Esophagus muscularis mucosa (tissue), 4 donors: ENCODE measurements at regions not wholly inside any gene's neighbourhood (a gene's known extent, or its start where the extent isn't known, plus 50 kb on each side); places are given as distances from the start of the nearest gene placed in this dataset.

Experiments used
- DNase-seq: peaks from one replicate; pipeline ENCODE4 v3.0.0-alpha.2; 2017; ENCODE audit errors: extremely low spot score
- H3K27ac ChIP-seq, 4 donors: fragments of 200-600 bp; sonication (generic); replicated peaks in 1 of 4; 1 replicate in 3 of 4; 2 replicates in 1 of 4; pipeline ENCODE4 v1.5.1; 2016 to 2019; ENCODE audit warnings: mild to moderate bottlenecking in 1 of 4
- H3K27me3 ChIP-seq, 4 donors: fragments of 200-600 bp; sonication (generic); one replicate each; pipeline versions ENCODE4 v1.5.1 to v1.6.0; 2016 to 2019
- H3K36me3 ChIP-seq, 4 donors: fragments of 200-600 bp; sonication (generic); one replicate each; pipeline ENCODE4 v1.5.1; 2016 to 2019
- H3K4me1 ChIP-seq, 4 donors: fragments of 200-600 bp; sonication (generic); one replicate each; pipeline ENCODE4 v1.5.1; 2016 to 2019
- H3K4me3 ChIP-seq, 4 donors: fragments of 200-600 bp; sonication (generic); 1 replicate in 2 of 4; 2 replicates in 2 of 4; pipeline ENCODE4 v1.5.1; 2016 to 2019; ENCODE audit warnings: mild to moderate bottlenecking in 4 of 4, moderate library complexity in 1 of 4
- H3K9me3 ChIP-seq, 4 donors: fragments of 200-600 bp; sonication (generic); 1 replicate in 3 of 4; 2 replicates in 1 of 4; pipeline ENCODE4 v1.5.1; 2016 to 2019
- EP300 ChIP-seq: sonication (generic); formaldehyde crosslinking; IDR thresholded peaks from one replicate; pipeline ENCODE4 v1.6.1; 2017; ENCODE audit warnings: antibody characterized with exemption
- POLR2A ChIP-seq: fragments of 450-650 bp; IDR thresholded peaks from one replicate; pipeline ENCODE4 v1.6.1; 2017; ENCODE audit warnings: antibody characterized with exemption, moderate library complexity, mild to moderate bottlenecking, low read depth
- POLR2AphosphoS5 ChIP-seq, 2 donors: sonication (generic); formaldehyde crosslinking; IDR thresholded peaks; one replicate each; pipeline ENCODE4 v1.6.1; 2017; ENCODE audit warnings: antibody characterized with exemption in 2 of 2
- WGBS: methylation state at CpG from one replicate; pipeline ENCODE4 v1.1.5; 2018; 5-methylcytosine and 5-hydroxymethylcytosine counted together
- intact Hi-C: fragments of 100-400 bp; cut with DNase I; formaldehyde crosslinking; loops from one replicate; pipeline ENCODE4 v1.15.1; 2023
- TF ChIP-seq, protein P1 (sequence below), 3 experiments: fragments of 200-600 bp in 2 of 3; fragments of 450-650 bp in 1 of 3; sonication (generic) in 2 of 3; IDR thresholded peaks; one replicate each; pipeline ENCODE4 v1.5.1; 2017 to 2019; ENCODE audit warnings: antibody characterized with exemption in 3 of 3, mild to moderate bottlenecking in 2 of 3, moderate library complexity in 1 of 3

DNA sequence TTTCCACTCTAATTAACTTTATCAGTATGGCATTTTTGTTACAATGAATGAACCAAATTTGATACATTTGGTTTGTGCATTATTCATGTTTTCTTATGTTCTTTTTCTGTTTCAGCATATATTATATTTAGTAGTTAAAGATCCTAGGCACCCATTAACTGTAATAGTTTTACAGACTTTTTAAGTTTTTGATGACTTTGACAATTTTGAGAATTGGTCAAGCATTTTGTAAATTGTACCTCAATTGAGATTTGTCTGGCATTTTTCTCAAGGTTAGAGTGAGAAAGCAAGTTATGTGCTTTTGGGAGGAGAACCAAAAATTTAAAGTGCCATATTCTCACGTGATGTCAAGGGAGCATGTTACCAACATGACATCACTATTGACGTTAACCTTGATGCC lies 1019.2 kb downstream of the CDH11 start:
- Histone ChIP-seq H3K36me3 (no peaks in the 10 kb centered on the region), H3K4me1 (no peaks in the 10 kb centered on the region), H3K9me3 (no peaks in the 10 kb centered on the region), H3K27me3 (no peaks in the 10 kb centered on the region), H3K4me3 (no peak overlapping the region), H3K27ac (no peak overlapping the region)
- no peak for TF ChIP-seq POLR2A
- TF ChIP-seq, protein P1, sequence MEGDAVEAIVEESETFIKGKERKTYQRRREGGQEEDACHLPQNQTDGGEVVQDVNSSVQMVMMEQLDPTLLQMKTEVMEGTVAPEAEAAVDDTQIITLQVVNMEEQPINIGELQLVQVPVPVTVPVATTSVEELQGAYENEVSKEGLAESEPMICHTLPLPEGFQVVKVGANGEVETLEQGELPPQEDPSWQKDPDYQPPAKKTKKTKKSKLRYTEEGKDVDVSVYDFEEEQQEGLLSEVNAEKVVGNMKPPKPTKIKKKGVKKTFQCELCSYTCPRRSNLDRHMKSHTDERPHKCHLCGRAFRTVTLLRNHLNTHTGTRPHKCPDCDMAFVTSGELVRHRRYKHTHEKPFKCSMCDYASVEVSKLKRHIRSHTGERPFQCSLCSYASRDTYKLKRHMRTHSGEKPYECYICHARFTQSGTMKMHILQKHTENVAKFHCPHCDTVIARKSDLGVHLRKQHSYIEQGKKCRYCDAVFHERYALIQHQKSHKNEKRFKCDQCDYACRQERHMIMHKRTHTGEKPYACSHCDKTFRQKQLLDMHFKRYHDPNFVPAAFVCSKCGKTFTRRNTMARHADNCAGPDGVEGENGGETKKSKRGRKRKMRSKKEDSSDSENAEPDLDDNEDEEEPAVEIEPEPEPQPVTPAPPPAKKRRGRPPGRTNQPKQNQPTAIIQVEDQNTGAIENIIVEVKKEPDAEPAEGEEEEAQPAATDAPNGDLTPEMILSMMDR (IDR thresholded peaks at IDR 0.05), result no peak
- no peak for TF ChIP-seq POLR2AphosphoS5 (IDR thresholded peaks at IDR 0.05)
- DNase-seq, result no peak
- WGBS, result 68% methylated on average over 2 of the region's 2 CpGs
- intact Hi-C loops, result no loop called here

DNA sequence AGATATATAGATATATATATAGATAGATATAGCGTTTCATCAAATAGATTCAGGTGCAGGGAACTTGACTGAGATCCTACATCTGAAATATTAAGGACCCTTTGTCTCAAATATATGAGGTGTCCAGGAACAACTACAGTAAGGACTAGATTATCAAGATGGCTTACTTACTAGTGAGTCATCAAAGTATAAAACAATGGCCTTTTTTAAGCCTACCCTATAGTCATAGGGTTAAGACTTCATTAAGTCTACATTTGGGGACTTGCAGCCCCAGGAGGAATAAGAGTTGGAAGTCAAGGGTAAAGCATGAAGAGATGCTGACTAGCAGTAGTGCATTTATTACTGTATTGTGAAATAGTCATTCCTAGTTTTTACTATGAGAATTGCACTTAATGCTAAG lies 1023.4 kb downstream of the CDH11 start:
- Histone ChIP-seq H3K36me3 (no peaks in the 10 kb centered on the region), H3K9me3 (no peaks in the 10 kb centered on the region), H3K27me3 (no peaks in the 10 kb centered on the region), H3K27ac (no peak overlapping the region), H3K4me1 (no peaks in the 10 kb centered on the region), H3K4me3 (no peak overlapping the region)
- intact Hi-C loops, result no loop called here
- TF ChIP-seq, protein P1 (IDR thresholded peaks at IDR 0.05), result no peak
- no peak for TF ChIP-seq EP300
- no peak for TF ChIP-seq POLR2AphosphoS5 (IDR thresholded peaks at IDR 0.05)
- no peak for TF ChIP-seq POLR2A
- no peak for DNase-seq
- 90% methylated on average over 1 of the region's 1 CpG for WGBS

DNA sequence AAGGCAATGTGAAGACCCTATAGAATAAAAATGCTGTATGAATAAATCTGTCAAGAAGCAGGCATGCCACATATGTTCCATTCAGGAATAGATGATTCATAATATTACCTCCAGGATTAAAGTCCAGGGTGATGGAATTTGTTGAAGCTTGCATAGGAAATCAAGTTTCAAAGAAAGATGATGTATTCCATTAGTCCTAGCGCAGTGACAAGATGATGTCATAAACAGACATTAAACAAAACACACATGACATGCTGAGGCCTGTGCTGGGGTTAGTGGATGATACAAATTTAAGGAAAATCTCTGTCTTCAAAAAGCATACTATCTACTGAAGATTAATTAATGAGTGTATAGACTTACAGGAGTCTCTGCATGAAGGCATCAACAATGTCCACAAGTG lies 1025.2 kb downstream of the CDH11 start:
- no peaks in the 10 kb centered on the region for H3K27me3 ChIP-seq
- no peaks in the 10 kb centered on the region for H3K9me3 ChIP-seq
- H3K4me1 ChIP-seq, result no peaks in the 10 kb centered on the region
- no peak for DNase-seq
- H3K27ac ChIP-seq, result no peak overlapping the region
- intact Hi-C loops, result no loop called here
- WGBS, result 94% methylated on average over 1 of the region's 1 CpG
- H3K4me3 ChIP-seq, result no peak overlapping the region
- H3K36me3 ChIP-seq, result no peaks in the 10 kb centered on the region
- TF ChIP-seq, protein P1 (IDR thresholded peaks at IDR 0.05), result no peak
- TF ChIP-seq POLR2AphosphoS5 (IDR thresholded peaks at IDR 0.05) (no peak), EP300 (no peak), POLR2A (no peak)

GRCh38 chr16:64094992-64095634 lies 1026.8 kb downstream of the CDH11 start:
- 69% methylated on average over 7 of the region's 7 CpGs for WGBS
- no peak for TF ChIP-seq POLR2A
- TF ChIP-seq EP300, result no peak
- TF ChIP-seq POLR2AphosphoS5 (IDR thresholded peaks at IDR 0.05), result no peak
- TF ChIP-seq, protein P1 (IDR thresholded peaks at IDR 0.05), result no peak
- intact Hi-C loops, result no loop called here
- Histone ChIP-seq H3K9me3 (no peaks in the 10 kb centered on the region), H3K4me3 (no peak overlapping the region), H3K36me3 (no peaks in the 10 kb centered on the region), H3K4me1 (no peaks in the 10 kb centered on the region), H3K27ac (no peak overlapping the region), H3K27me3 (no peaks in the 10 kb centered on the region)
- DNase-seq, result no peak
